ENCODE measurements at regions not wholly inside any gene's neighbourhood (a gene's known extent, or its start where the extent isn't known, plus 50 kb on each side); places are given as distances from the start of the nearest gene placed in this dataset.
"Not testable (repeated sequence)": the region's sequence is repeated elsewhere in the genome, so short reads cannot be mapped to it uniquely, and the experiment has no call there.

DNA sequence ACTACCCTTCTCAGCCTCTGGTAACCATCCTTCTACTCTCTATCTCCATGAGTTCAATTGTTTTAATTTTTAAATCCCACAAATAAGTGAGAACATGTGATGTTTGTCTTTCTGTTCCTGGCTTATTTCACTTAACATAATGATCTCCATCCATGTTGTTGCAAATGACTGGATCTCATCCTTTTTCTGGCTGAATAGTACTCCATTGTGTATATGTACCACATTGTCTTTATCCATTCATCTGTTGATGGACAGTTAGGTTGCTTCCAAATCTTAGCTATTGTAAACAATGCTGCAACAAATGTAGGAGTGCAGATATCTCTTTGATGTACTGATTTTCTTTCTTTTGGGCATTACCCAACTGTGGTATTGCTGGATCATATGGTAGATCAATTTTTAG lies 103.0 kb downstream of the CARTPT start:
- not testable (repeated sequence) for DNase-seq (ENCODE audit: low spot score)

DNA sequence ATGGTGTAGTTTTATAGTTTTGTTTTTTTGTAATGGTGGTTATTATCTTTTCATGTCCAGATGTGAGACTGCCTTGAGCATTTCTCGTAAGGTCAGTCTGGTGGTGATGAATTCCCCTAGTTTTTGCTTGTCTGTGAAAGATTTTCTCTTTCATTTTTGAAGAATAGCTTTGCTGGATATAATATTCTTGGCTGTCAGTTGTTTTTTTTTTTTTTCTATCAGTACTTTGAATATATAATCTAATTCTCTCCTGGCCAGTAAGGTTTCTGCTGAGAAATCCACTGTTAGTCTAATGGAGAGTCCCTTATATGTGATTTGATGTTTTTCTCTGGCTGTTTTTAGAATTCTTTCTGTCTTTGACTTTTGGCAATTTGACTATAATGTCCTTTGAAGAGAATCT lies 106.9 kb downstream of the CARTPT start:
- no peak for DNase-seq (ENCODE audit: low spot score)

DNA sequence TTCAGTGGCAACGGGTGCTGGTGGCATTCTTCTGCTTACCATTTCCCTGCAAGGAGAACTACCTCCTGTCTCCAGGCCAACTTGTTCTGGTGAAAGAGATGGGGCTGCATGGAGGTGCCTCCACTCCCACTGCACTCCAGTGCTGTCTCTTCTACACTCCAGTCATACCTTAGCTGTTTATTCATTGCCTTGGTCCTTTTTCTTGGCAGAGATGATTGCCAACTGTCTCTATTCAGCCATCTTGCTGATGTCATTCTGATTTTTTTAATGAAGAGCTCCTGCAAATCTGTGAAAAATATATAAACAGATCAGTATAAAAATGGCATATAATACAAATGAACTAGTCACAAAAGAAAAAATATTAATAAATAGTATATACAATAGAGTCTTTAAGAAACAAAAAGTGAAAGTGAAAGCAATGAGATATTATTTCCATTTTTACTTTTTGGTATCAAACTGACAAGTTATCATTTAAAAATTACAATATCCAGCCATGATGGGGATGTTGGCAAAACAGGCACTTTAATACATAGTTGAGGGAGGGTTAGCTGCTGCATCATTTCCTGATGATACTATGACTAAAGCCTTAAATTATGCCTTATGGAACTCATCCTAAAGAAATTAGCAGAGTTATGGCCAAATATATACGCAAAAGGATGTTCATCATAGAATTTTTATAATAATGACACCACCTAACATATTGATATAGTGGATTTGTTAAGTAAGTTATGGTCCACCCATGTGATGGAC lies 109.4 kb downstream of the CARTPT start:
- no peak for DNase-seq (ENCODE audit: low spot score)

DNA sequence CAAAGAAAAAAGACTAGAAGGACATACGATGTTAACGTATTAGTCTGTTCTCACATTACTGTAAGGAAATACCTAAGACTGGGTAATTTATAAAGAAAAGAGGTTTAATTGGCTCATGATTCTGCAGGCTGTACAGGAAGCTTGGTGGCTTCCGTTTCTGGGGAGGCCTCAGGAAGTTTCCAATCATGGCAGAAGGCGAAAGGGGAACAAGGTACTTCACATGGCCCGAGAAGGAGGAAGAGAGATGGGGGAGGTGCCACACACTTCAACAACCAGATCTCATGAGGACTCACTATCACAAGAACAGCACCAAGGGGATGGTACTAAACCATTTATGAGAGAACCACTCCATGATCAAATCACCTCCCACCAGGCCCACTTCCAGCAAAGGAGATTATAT lies 110.1 kb downstream of the CARTPT start:
- no peak for DNase-seq (ENCODE audit: low spot score)

DNA sequence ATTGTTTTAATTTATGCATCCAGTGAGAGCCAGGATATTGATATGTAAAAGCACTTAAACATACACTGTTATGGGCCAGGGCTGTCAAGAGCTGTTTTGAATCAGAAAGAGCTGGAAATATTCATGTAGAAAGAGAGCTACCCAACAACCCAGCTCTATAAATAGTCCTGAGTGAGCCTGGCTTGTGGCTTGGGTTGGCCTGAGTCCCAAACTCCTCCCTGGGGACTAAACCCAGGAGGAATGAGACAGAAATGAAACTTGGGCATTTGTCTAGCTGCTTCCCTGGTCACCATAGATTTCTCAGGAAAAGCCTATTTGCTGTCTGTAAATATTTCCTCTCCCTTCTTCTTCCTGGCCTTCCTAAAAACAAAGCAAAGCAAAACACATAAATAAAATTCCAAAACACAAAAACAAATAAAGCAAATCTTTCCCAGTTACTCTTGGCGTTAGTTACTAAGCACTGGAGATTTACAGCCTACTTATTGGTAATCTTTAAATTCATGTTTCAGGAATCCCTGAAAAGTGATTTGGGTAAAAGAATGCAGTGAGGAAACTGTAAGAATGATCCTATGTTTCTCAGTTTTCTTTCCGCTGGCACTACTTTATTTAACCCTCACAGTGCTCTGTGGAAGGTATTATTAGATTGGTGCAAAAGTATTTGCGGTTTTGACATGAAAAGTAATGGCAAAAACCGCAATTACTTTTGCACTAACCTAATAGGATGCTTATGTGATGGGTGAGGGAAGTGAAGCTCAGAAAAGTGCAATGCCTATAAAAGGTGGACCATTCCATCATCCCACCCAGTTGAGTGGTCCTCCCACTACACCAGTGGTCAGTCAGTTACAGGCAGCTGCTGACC lies 111.8 kb downstream of the CARTPT start:
- DNase-seq (ENCODE audit: low spot score) = no peak

GRCh38 chr5:71832812-71833715 lies 114.0 kb downstream of the CARTPT start:
- DNase-seq (ENCODE audit: low spot score) = no peak

DNA sequence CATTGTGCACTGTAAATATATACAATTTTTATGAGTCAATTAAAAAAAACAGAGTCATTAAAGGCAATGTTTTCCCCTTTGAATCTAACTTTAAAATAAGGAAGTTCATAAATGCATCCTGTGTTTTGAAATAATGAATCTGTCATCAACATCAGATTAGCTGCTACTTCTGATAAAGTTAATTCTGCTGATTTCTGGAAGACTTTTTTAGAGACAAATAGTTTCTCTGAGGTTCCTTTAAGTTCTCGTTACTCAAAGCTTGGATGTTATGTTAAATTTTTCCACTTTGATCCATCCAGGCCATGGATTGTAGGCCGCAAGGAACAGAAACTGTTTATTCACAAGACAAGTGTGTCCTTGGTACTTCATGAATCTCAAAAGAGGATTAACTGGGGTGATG lies 115.5 kb downstream of the CARTPT start:
- no peak for DNase-seq (ENCODE audit: low spot score)

GRCh38 chr5:71836084-71836483 lies 117.0 kb downstream of the CARTPT start:
- DNase-seq (ENCODE audit: low spot score) = no peak

GRCh38 chr5:71836559-71837112 lies 117.6 kb downstream of the CARTPT start:
- no peak for DNase-seq (ENCODE audit: low spot score)

DNA sequence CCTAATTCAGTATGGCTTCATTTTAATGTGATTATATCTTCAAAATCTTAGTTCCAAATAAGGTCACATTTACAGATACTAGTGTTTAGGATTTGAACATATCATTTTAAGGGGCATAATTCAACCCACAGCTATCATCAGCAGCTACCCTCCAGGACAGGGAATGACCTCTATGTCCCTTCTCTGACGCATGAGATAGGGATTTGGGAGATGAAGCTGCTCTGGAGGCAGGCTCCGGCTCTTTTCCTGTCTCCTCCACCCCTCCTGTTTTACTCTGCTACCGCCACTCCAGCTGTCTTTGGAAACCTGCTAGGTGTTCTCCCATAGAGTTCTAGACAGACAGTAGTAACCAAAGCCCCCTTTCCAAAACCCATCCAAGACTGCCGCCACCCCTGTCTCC lies 119.2 kb downstream of the CARTPT start:
- no peak for DNase-seq (ENCODE audit: low spot score)

DNA sequence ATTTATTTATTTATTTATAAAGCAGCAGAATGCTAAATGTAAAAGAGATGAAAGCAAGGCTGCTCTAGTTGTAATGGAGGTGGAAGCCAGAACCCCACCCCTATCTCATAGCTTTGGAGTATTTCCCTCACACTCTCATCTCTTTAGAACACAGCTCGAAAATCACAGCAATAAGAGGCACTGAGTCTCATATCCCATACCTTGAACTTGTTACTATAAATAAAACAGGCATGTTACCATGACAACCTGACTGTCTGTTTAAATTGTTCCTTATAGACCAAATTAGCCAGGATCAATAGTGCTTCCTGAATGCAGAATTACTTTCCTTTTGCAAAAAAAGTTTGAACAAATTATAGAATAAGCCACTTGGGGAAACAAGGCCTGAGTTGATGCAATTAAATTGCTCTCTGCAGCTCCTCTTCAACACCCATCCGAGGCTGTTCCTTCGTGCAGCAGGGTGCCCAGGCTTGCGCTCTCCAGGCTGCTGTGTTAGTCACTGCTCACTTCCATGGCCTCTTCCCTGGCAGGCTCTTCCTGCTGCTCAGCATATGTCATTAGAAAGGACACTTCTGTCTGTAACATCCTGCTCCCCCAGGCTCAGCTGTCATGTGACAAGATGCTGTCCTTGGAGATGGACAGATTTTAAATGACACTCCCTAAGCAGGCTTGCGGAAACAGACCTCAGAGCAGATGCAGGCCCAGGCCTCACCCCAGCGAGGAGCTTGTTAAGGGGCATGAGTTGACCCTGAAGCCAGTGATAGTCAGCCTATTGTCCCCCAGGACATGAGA lies 120.2 kb downstream of the CARTPT start:
- no peak for DNase-seq (ENCODE audit: low spot score)

- DNase-seq (ENCODE audit: low spot score) = no peak
These were observed 122.0 kb downstream of the CARTPT start for GRCh38 chr5:71841107-71841506.

DNA sequence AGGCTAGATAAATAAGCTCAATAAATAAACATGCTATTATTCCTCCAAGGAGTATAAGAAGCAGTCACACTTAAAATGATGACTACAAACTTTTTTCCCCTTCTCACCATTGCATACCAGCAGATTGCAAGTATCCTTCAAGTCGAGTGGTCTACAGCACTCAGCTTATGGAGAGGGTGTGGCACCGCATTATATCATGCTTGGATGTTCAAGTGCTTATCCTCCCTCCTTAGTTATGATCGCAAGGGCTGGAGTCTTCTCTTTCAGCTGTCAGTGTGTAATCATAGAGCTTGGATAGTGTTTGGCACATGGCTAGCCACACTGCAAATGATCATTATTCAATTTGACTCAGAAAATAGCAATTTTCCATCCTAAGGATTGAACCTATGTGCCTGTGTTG lies 124.0 kb downstream of the CARTPT start:
- no peak for DNase-seq (ENCODE audit: low spot score)

GRCh38 chr5:71844862-71845261 lies 125.8 kb downstream of the CARTPT start:
- DNase-seq (ENCODE audit: low spot score) = no peak

DNA sequence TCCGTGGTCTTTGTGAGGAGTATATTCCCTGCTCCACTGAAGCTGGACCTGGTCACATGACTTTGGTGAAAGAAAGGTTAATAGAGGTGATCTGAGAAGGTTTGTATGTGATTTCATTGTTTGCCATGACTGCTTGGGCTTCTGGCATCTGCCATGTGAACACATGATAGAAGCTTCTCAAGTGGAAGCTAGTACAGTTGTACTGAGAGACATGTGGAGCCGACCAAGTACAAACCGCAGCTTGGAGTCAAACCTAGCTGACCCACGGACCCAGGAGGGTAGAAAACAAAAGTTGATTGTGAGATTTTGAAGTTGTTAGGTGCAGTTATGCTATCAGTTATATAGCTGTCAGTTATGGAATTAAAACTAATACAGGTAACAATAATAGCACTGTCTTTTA lies 140.4 kb downstream of the CARTPT start:
- DNase-seq (ENCODE audit: low spot score) = no peak

DNA sequence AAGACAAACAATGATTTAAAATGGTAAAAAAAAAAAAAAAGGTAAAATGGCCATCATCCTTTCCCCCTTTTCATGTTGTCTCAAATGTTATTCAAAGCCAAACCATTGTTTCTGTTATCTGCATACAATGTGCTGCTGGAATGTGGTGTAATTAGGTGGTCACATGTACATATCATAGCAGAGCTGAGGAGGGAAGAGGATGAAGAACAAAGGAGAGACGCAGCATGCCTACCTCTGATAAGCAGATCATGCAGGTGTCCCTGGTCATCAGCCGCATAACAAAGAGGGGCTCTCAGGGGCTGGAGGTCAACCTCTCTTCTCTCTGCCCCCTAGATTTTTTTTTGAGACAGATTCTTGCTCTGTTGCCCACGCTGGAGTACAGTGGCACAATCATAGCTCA lies 141.0 kb downstream of the CARTPT start:
- DNase-seq (ENCODE audit: low spot score) = no peak

DNA sequence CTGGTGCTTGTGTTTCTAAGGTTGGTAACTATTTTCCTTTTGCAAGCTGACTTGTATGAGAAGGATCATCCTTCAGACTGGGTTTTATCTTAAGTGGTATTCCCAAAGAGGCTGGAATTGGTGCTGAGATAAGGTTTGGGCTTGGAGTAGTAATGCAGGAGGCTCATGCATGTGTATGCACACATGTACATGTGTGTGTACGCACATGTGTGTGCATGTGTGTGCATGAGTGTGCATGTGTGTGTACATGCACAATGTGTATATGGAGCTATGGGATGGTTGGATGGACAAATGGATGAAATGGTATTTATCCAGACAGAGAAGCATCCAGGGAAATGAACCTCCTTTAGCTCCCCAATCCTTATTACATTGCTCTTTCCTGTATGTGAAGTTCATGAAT lies 142.6 kb downstream of the CARTPT start:
- DNase-seq (ENCODE audit: low spot score) = no peak

GRCh38 chr5:71862087-71862486 lies 143.0 kb downstream of the CARTPT start:
- no peak for DNase-seq (ENCODE audit: low spot score)

GRCh38 chr5:71862507-71863060 lies 143.5 kb downstream of the CARTPT start:
- DNase-seq (ENCODE audit: low spot score) = no peak

DNA sequence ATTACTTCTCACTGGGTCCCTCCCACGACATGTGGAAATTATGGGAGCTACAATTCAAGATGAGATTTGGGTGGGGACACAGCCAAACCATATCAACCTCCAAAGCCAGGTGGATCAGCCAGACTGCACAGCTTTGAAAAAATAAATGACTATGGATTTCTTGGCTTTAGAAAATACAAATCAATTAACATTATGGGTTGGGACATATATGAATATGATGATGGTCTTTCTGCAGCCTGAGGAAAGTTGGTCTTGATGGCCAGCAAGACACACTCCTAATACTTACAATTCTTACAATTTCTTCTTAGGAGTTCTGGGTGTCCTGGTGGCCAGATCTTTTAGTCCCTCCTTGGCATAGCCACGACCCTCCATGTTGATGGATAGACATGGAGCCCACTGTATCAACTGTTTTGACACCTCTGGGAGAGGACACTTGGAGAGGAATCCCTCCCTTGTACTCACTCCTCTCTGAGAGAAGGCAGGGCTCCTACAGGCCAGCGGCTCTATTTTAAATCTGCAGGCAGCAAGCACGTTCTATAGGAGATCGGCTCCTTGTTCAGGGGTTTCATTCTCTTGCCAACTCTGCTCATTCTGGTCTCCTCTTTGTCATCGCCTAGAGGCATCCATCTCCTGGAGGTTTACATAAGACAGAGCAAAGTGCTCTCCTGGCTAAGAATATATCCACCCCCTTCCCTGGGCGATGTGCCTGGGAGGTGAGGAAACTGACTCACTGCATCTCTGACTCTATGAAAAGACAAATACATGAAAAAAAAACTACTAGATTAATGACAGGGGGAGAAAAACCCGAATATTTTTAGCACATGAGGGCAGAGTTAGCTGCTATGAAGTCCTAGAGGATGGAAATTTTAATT lies 145.9 kb downstream of the CARTPT start:
- no peak for DNase-seq (ENCODE audit: low spot score)

Measured in CD4-positive, alpha-beta T cell treated with Interleukin-2 at 100 ng/mL for 4 hours (primary cell).